GM21423 (cell line): ENCODE measurements at regions not wholly inside any gene's neighbourhood (a gene's known extent, or its start where the extent isn't known, plus 50 kb on each side); places are given as distances from the start of the nearest gene placed in this dataset.

Experiments used
- ATAC-seq: cut with Tn5 transposase; IDR thresholded peaks from one replicate; pipeline ENCODE4 v1.9.1; 2021; ENCODE audit warnings: mild to moderate bottlenecking, moderate library complexity; ENCODE audit not compliant: unreplicated experiment

GRCh38 chr21:16855164-16855667, 657.6 kb upstream of the CXADR start:
- no peak for ATAC-seq

GRCh38 chr21:16863362-16863905, 649.4 kb upstream of the CXADR start:
- ATAC-seq, result no peak

- ATAC-seq, result no peak
Observed at GRCh38 chr21:16863908-16864307, 648.9 kb upstream of the CXADR start.

- ATAC-seq, result no peak
Observed at GRCh38 chr21:16865632-16866031, 647.2 kb upstream of the CXADR start.

- no peak for ATAC-seq
Observed at GRCh38 chr21:16866851-16867250, 646.0 kb upstream of the CXADR start.

- no peak for ATAC-seq
Observed at GRCh38 chr21:16870103-16870502, 642.7 kb upstream of the CXADR start.

- no peak for ATAC-seq
Observed at GRCh38 chr21:16872616-16873015, 640.2 kb upstream of the CXADR start.

GRCh38 chr21:16873176-16873575, 639.7 kb upstream of the CXADR start:
- no peak for ATAC-seq

- no peak for ATAC-seq
Observed at GRCh38 chr21:16873596-16873995, 639.2 kb upstream of the CXADR start.

- no peak for ATAC-seq
Observed at GRCh38 chr21:16879479-16879878, 633.4 kb upstream of the CXADR start.

GRCh38 chr21:16891821-16892220, 621.0 kb upstream of the CXADR start:
- no peak for ATAC-seq

- ATAC-seq, result no peak
Observed at GRCh38 chr21:16900685-16901084, 612.2 kb upstream of the CXADR start.

GRCh38 chr21:16908077-16908476, 604.8 kb upstream of the CXADR start:
- no peak for ATAC-seq

- no peak for ATAC-seq
Observed at GRCh38 chr21:16910435-16911165, 602.2 kb upstream of the CXADR start.

GRCh38 chr21:16911166-16911607, 601.7 kb upstream of the CXADR start:
- ATAC-seq, result no peak

- no peak for ATAC-seq
Observed at GRCh38 chr21:16912075-16912474, 600.8 kb upstream of the CXADR start.

GRCh38 chr21:16913010-16913409, 599.8 kb upstream of the CXADR start:
- no peak for ATAC-seq

- ATAC-seq, result no peak
Observed at GRCh38 chr21:16928439-16928838, 584.4 kb upstream of the CXADR start.

GRCh38 chr21:16932314-16932713, 580.5 kb upstream of the CXADR start:
- ATAC-seq, result no peak

- no peak for ATAC-seq
Observed at GRCh38 chr21:16942703-16943102, 570.1 kb upstream of the CXADR start.

GRCh38 chr21:16943231-16943630, 569.6 kb upstream of the CXADR start:
- ATAC-seq, result no peak

- ATAC-seq, result no peak
Observed at GRCh38 chr21:16945580-16945979, 567.3 kb upstream of the CXADR start.

- no peak for ATAC-seq
Observed at GRCh38 chr21:16956824-16957223, 556.0 kb upstream of the CXADR start.
